NOMO-1 treated with dmso at 0.1 percent for 144 hours (cell line): ENCODE measurements at regions not wholly inside any gene's neighbourhood (a gene's known extent, or its start where the extent isn't known, plus 50 kb on each side); places are given as distances from the start of the nearest gene placed in this dataset.

ENCODE experiments used
- DNase-seq: peaks from one replicate; lab custom pipeline; 2025; ENCODE audit not compliant: unreplicated experiment; lab: John Stamatoyannopoulos, UW

GRCh38 chr16:52237823-52238222, 309.1 kb downstream of the TOX3 start:
- no peak for DNase-seq

- no peak for DNase-seq
Measured at GRCh38 chr16:52235186-52235585, 311.8 kb downstream of the TOX3 start.

GRCh38 chr16:52234626-52235025, 312.3 kb downstream of the TOX3 start:
- DNase-seq, result no peak

GRCh38 chr16:52229471-52229870, 317.5 kb downstream of the TOX3 start:
- no peak for DNase-seq

- DNase-seq, result no peak
Measured at GRCh38 chr16:52227851-52228250, 319.1 kb downstream of the TOX3 start.

- DNase-seq, result no peak
Measured at GRCh38 chr16:52212841-52213240, 334.1 kb downstream of the TOX3 start.

GRCh38 chr16:52209227-52209626, 337.7 kb downstream of the TOX3 start:
- no peak for DNase-seq

GRCh38 chr16:52203096-52203495, 343.8 kb downstream of the TOX3 start:
- DNase-seq, result no peak

GRCh38 chr16:52193441-52193840, 353.5 kb downstream of the TOX3 start:
- DNase-seq, result no peak

GRCh38 chr16:52191531-52192134, 355.3 kb downstream of the TOX3 start:
- no peak for DNase-seq

GRCh38 chr16:52184336-52184735, 362.6 kb downstream of the TOX3 start:
- no peak for DNase-seq

GRCh38 chr16:52182840-52183239, 364.1 kb downstream of the TOX3 start:
- no peak for DNase-seq

GRCh38 chr16:52174168-52174567, 372.8 kb downstream of the TOX3 start:
- no peak for DNase-seq

GRCh38 chr16:52171481-52171880, 375.5 kb downstream of the TOX3 start:
- DNase-seq, result no peak

GRCh38 chr16:52167328-52167727, 379.6 kb downstream of the TOX3 start:
- no peak for DNase-seq

GRCh38 chr16:52165961-52166360, 381.0 kb downstream of the TOX3 start:
- no peak for DNase-seq

- DNase-seq, result no peak
Measured at GRCh38 chr16:52149003-52149402, 397.9 kb downstream of the TOX3 start.

GRCh38 chr16:52141871-52142270, 405.1 kb downstream of the TOX3 start:
- no peak for DNase-seq

- no peak for DNase-seq
Measured at GRCh38 chr16:52128361-52128760, 418.6 kb downstream of the TOX3 start.

- DNase-seq, result no peak
Measured at GRCh38 chr16:52123842-52124241, 423.1 kb downstream of the TOX3 start.

GRCh38 chr16:52123061-52123839, 423.7 kb downstream of the TOX3 start:
- DNase-seq, result no peak

- DNase-seq, result no peak
Measured at GRCh38 chr16:52117171-52117570, 429.8 kb downstream of the TOX3 start.

GRCh38 chr16:52114379-52114778, 432.6 kb downstream of the TOX3 start:
- no peak for DNase-seq
